MM.1S (cell line): ENCODE measurements at regions not wholly inside any gene's neighbourhood (a gene's known extent, or its start where the extent isn't known, plus 50 kb on each side); places are given as distances from the start of the nearest gene placed in this dataset.

ENCODE experiments used
- CTCF ChIP-seq: fragments of 300-600 bp; sonication (generic); IDR thresholded peaks from 2 replicates; pipeline ENCODE4 v1.5.1; 2016; ENCODE audit warnings: antibody characterized with exemption, low read length, mixed read lengths
- EZH2 ChIP-seq: fragments of 300-600 bp; sonication (generic); optimal IDR thresholded peaks from 2 replicates; pipeline ENCODE3; 2017; ENCODE audit warnings: low read depth, mild to moderate bottlenecking, antibody characterized with exemption, low read length, mixed read lengths
- EZH2phosphoT487 ChIP-seq: fragments of 300-600 bp; sonication (generic); IDR thresholded peaks from 2 replicates; pipeline ENCODE4 v1.6.1; 2018; ENCODE audit warnings: antibody characterized with exemption, low read length

DNA sequence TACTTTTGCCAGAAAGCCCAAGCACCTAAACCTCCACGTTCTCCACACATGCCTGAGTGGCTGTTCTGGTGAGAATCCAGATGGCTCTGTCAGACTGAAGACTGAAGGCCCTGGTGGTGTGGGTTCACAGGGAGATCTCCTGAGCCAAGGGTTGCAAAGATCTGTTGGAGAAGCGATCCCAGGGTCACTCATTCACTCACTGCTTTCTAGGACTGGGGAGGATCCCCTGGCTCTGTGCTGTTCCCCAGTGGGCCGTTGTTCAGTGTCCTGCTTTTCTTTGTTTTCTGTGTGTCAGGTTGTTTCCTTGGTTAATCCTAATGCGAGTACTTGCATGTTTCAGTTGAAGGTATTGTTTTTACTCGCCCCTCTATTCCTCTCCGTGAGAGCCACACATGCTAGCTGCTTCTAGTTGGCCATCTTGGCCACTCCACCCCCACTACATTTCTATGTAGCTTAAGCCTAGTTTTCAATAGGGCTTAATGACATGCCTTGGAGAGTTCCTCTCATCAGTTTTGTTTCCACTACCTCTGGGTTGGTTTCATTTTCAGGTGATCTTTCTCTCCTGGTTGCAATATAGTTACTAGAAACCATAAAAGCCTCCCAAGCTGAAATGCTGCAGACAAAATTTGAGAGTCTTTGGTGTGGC is 144.5 kb upstream of the SLC38A2 start:
- TF ChIP-seq CTCF, result no peak
- no peak for TF ChIP-seq EZH2
- no peak for TF ChIP-seq EZH2phosphoT487
